ENCODE measurements at regions not wholly inside any gene's neighbourhood (a gene's known extent, or its start where the extent isn't known, plus 50 kb on each side); places are given as distances from the start of the nearest gene placed in this dataset.
"Not testable (repeated sequence)": the region's sequence is repeated elsewhere in the genome, so short reads cannot be mapped to it uniquely, and the experiment has no call there.

- DNase-seq (ENCODE audit: low spot score in 2 of 2) (no peak), ATAC-seq (no peak)
- H3K9me3 Mint-ChIP-seq, result peaks cover 2% of the 10 kb centered on the region
- no peak overlapping the region for H3K4me3 Mint-ChIP-seq
- peaks cover 50% of the 10 kb centered on the region for H3K4me1 Mint-ChIP-seq
- H3K36me3 Mint-ChIP-seq, result no peaks in the 10 kb centered on the region
- no peak overlapping the region for H3K27ac Mint-ChIP-seq
Observed at GRCh38 chr10:8398771-8399170, 344.3 kb downstream of the GATA3 start.

DNA sequence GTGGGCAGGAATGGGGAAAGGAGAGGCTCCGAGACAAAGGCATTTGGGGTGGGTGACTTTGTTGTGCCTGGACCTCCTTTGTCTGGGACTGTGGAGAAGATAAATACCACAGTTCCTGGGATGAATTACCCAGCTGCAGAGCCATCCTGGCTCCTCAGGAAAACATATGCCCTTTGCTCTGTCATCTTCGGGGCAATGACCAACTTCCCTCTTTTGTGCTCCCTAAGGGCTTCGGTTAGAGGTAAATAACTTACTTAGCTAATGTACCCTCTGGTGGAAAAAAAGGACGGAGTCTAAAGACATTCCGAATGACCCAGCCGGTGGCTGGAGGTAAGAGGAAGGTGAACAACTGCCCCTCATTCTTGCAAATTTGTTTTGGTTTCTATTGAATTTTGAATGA lies 345.7 kb downstream of the GATA3 start:
- Mint-ChIP-seq H3K4me3 (no peak overlapping the region), H3K4me1 (peaks cover 60% of the 10 kb centered on the region), H3K27ac (peak overlapping the region; percentile 17), H3K36me3 (no peaks in the 10 kb centered on the region), H3K9me3 (peaks cover 2% of the 10 kb centered on the region)
- DNase-seq (ENCODE audit: low spot score in 2 of 2), result no peak
- no peak for ATAC-seq

DNA sequence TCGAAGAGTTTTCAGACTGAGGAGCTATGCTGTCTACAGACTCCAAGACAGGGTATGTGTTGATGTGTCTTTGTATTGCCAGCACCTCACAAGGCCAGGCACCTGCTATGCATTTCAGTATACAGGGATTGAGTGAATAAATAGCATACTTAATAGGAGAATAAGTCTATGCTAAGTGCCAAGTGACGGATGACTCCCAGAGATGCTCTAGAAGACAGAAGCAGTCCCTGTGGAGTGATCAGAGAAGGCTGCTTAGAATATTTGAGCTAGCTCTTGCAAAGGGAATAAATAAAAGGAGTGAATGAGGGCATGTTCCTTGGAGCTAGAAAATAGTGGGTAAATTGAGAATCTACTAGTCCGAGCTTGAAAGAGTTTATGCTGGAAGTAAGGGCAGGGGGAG lies 346.4 kb downstream of the GATA3 start:
- Mint-ChIP-seq H3K27ac (peak overlapping the region; percentile 91), H3K4me3 (no peak overlapping the region), H3K36me3 (no peaks in the 10 kb centered on the region), H3K9me3 (no peaks in the 10 kb centered on the region), H3K4me1 (peaks cover 63% of the 10 kb centered on the region)
- no peak for DNase-seq (ENCODE audit: low spot score in 2 of 2)
- ATAC-seq, result no peak

GRCh38 chr10:8401531-8401930 lies 347.0 kb downstream of the GATA3 start:
- ATAC-seq (no peak), DNase-seq (ENCODE audit: low spot score in 2 of 2) (no peak)
- Mint-ChIP-seq H3K4me3 (peak overlapping the region; percentile 56), H3K27ac (peak overlapping the region; percentile 91), H3K4me1 (peaks cover 69% of the 10 kb centered on the region), H3K9me3 (no peaks in the 10 kb centered on the region), H3K36me3 (no peaks in the 10 kb centered on the region)

DNA sequence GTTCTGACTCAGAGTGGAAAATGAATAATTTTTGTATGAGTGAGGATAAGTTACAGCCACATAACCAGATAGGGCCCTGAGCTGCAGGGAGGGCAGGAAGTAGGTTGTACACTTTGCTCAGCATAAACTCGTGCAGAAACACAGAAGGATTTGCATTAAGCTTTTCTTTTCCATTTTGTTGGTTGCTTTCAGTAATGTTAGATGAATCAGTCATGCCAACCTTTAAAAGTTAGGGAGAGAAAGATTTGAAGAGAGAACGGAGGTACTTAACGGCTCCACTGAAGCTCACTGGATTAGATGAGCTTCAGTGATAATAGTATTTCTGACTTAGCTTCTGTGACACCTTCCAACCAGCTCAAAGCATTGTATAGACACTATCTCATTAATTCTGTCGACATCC lies 348.1 kb downstream of the GATA3 start:
- ATAC-seq (peak; percentile 97), DNase-seq (ENCODE audit: low spot score in 2 of 2) (no peak)
- H3K4me3 Mint-ChIP-seq, result peak overlapping the region; percentile 56
- peaks cover 80% of the 10 kb centered on the region for H3K4me1 Mint-ChIP-seq
- peak overlapping the region; percentile 91 for H3K27ac Mint-ChIP-seq
- no peaks in the 10 kb centered on the region for H3K9me3 Mint-ChIP-seq
- H3K36me3 Mint-ChIP-seq, result no peaks in the 10 kb centered on the region

DNA sequence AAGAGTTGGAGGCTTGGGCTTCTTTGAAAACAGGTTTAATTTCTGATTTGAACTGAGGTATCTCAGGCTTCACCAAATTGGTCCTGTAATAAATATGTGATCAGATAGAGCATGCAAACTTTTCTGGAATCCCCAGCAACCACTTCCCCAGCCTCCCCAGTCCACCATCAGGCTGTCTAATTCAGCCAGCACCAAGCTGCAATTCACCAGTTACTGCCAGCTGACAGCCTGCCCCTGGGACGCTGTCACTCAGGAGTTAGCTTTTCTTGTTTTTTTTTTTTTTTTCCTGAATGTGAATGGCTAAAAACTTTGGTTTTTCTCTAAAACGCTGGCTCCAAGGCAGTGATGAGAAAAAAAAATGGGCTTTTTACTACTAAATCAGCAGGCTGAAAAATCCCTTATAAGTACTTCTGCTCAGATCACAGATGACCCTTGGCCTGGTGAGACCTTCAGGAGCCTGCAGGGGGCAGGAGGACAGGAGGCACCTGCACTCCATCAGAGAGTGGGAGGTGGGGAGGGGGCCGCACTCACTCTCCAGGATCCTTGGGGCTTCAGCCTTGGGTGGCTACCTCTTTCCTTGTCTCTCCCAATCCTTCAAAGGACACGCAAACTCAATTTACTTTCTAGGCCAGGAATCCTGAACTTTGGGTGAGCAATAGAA lies 349.4 kb downstream of the GATA3 start:
- peaks cover 80% of the 10 kb centered on the region for H3K4me1 Mint-ChIP-seq
- DNase-seq (ENCODE audit: low spot score in 2 of 2), result no peak
- peak overlapping the region; percentile 56 for H3K4me3 Mint-ChIP-seq
- no peaks in the 10 kb centered on the region for H3K36me3 Mint-ChIP-seq
- ATAC-seq, result no peak
- H3K9me3 Mint-ChIP-seq, result no peaks in the 10 kb centered on the region
- H3K27ac Mint-ChIP-seq, result peak overlapping the region; percentile 91

- Mint-ChIP-seq H3K4me1 (peaks cover 73% of the 10 kb centered on the region), H3K27ac (peak overlapping the region; percentile 91)
- ATAC-seq, result peak; percentile 45
Observed at GRCh38 chr10:8404721-8405120, 350.2 kb downstream of the GATA3 start.

GRCh38 chr10:8405596-8405995 lies 351.1 kb downstream of the GATA3 start:
- no peaks in the 10 kb centered on the region for H3K36me3 Mint-ChIP-seq
- no peak overlapping the region for H3K27ac Mint-ChIP-seq
- no peak for DNase-seq (ENCODE audit: low spot score in 2 of 2)
- no peaks in the 10 kb centered on the region for H3K9me3 Mint-ChIP-seq
- peaks cover 68% of the 10 kb centered on the region for H3K4me1 Mint-ChIP-seq
- no peak for ATAC-seq
- H3K4me3 Mint-ChIP-seq, result no peak overlapping the region

More at GRCh38 chr10:8404721-8405120, 350.2 kb downstream of the GATA3 start:
- H3K4me3 Mint-ChIP-seq, result peak overlapping the region; percentile 56
- H3K36me3 Mint-ChIP-seq, result no peaks in the 10 kb centered on the region
- H3K9me3 Mint-ChIP-seq, result no peaks in the 10 kb centered on the region
- no peak for DNase-seq (ENCODE audit: low spot score in 2 of 2)

- Mint-ChIP-seq H3K9me3 (no peaks in the 10 kb centered on the region), H3K4me3 (no peak overlapping the region), H3K27ac (no peak overlapping the region), H3K4me1 (peaks cover 58% of the 10 kb centered on the region), H3K36me3 (no peaks in the 10 kb centered on the region)
- no peak for ATAC-seq
- DNase-seq (ENCODE audit: low spot score in 2 of 2), result no peak
Observed at GRCh38 chr10:8407501-8408021, 353.1 kb downstream of the GATA3 start.

- ATAC-seq, result no peak
- H3K9me3 Mint-ChIP-seq, result peaks cover 2% of the 10 kb centered on the region
Observed at GRCh38 chr10:8410506-8410905, 356.0 kb downstream of the GATA3 start.

GRCh38 chr10:8412541-8412940 lies 358.1 kb downstream of the GATA3 start:
- peaks cover 32% of the 10 kb centered on the region for H3K4me1 Mint-ChIP-seq
- no peak overlapping the region for H3K4me3 Mint-ChIP-seq

More at GRCh38 chr10:8410506-8410905, 356.0 kb downstream of the GATA3 start:
- Mint-ChIP-seq H3K4me1 (peaks cover 37% of the 10 kb centered on the region), H3K36me3 (no peaks in the 10 kb centered on the region), H3K4me3 (no peak overlapping the region), H3K27ac (no peak overlapping the region)
- DNase-seq (ENCODE audit: low spot score in 2 of 2), result no peak

DNA sequence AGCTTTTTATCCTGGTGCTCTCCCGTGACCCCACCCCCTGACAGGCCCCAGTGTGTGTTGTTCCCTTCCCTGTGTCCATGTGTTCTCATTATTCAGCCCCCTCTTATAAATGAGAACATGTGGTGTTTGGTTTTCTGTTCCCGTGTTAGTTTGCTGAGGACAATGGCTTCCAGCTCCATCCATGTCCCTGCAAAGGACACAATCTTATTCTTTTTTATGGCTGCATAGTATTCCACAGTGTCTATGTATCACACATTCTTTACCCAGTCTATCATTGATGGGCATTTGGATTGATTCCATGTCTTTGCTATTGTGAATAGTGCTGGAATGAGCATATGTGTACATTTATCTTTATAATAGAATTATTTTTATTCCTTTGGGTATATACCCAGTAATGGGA lies 360.5 kb downstream of the GATA3 start:
- peak overlapping the region; percentile 54 for H3K27ac Mint-ChIP-seq
- not testable (repeated sequence) for H3K4me3 Mint-ChIP-seq; H3K9me3 Mint-ChIP-seq; H3K36me3 Mint-ChIP-seq; DNase-seq (ENCODE audit: low spot score in 2 of 2); ATAC-seq
- peaks cover 46% of the 10 kb centered on the region for H3K4me1 Mint-ChIP-seq

More at GRCh38 chr10:8412541-8412940, 358.1 kb downstream of the GATA3 start:
- Mint-ChIP-seq H3K36me3 (no peaks in the 10 kb centered on the region), H3K9me3 (peaks cover 2% of the 10 kb centered on the region), H3K27ac (no peak overlapping the region)
- ATAC-seq (no peak), DNase-seq (ENCODE audit: low spot score in 2 of 2) (no peak)

GRCh38 chr10:8416192-8416701 lies 361.8 kb downstream of the GATA3 start:
- H3K27ac Mint-ChIP-seq, result peak overlapping the region; percentile 92
- H3K4me1 Mint-ChIP-seq, result peaks cover 43% of the 10 kb centered on the region
- H3K4me3 Mint-ChIP-seq, result peak overlapping the region; percentile 47
- ATAC-seq, result peak; percentile 97
- H3K9me3 Mint-ChIP-seq, result peaks cover 2% of the 10 kb centered on the region
- no peaks in the 10 kb centered on the region for H3K36me3 Mint-ChIP-seq
- peak in 1 of 2 donors; percentile 64 for DNase-seq (ENCODE audit: low spot score in 2 of 2)

GRCh38 chr10:8416760-8417159 lies 362.3 kb downstream of the GATA3 start:
- Mint-ChIP-seq H3K4me3 (peak overlapping the region; percentile 47), H3K4me1 (peaks cover 38% of the 10 kb centered on the region)
- ATAC-seq, result peak; percentile 19

DNA sequence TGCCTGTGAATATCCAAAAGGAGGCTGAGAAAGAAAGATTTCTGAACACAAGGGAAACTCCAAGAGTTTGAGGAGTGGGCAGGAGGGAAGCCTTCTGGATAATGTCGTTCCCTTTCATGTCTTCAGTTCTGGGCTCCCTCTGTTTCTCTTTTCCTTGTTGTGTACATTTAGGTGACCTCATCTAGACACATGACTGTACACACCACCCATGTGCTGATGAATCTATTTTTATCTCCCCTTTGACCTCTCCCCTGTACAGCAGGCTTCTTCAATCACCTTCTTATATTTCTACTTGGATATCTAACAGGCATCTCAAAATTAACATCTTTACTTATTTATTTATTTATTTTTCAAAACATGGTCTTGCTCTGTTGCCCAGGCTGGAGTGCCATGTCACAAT lies 363.1 kb downstream of the GATA3 start:
- ATAC-seq, result no peak
- H3K4me1 Mint-ChIP-seq, result peaks cover 37% of the 10 kb centered on the region
- peaks cover 2% of the 10 kb centered on the region for H3K9me3 Mint-ChIP-seq
- peak overlapping the region; percentile 92 for H3K27ac Mint-ChIP-seq
- no peak for DNase-seq (ENCODE audit: low spot score in 2 of 2)
- H3K4me3 Mint-ChIP-seq, result no peak overlapping the region
- H3K36me3 Mint-ChIP-seq, result no peaks in the 10 kb centered on the region

More at GRCh38 chr10:8416760-8417159, 362.3 kb downstream of the GATA3 start:
- DNase-seq (ENCODE audit: low spot score in 2 of 2), result peak in 1 of 2 donors; percentile 64
- Mint-ChIP-seq H3K36me3 (no peaks in the 10 kb centered on the region), H3K9me3 (peaks cover 2% of the 10 kb centered on the region), H3K27ac (peak overlapping the region; percentile 92)

GRCh38 chr10:8418631-8419030 lies 364.1 kb downstream of the GATA3 start:
- Mint-ChIP-seq H3K9me3 (peaks cover 2% of the 10 kb centered on the region), H3K27ac (peak overlapping the region; percentile 10), H3K36me3 (no peaks in the 10 kb centered on the region), H3K4me1 (peaks cover 37% of the 10 kb centered on the region), H3K4me3 (no peak overlapping the region)
- DNase-seq (ENCODE audit: low spot score in 2 of 2), result no peak
- ATAC-seq, result no peak

Measured in stimulated activated effector memory CD8-positive, alpha-beta T cell treated with anti-CD3 and anti-CD28 coated beads, Interleukin-12 subunit alpha, Interleukin-12 subunit beta, amount 100 ng/mL, for 72 hours (primary cell).